Suprapubic skin (tissue), 4 donors: ENCODE measurements at regions not wholly inside any gene's neighbourhood (a gene's known extent, or its start where the extent isn't known, plus 50 kb on each side); places are given as distances from the start of the nearest gene placed in this dataset.
A peak's percentile ranks its signal among the peaks of the same experiment; 100 is the strongest.

Experiments used
- DNase-seq, 2 donors: peaks; one replicate each; pipeline ENCODE4 v3.0.0-alpha.2; 2019; ENCODE audit warnings: low spot score in 2 of 2
- H3K27ac ChIP-seq: fragments of 200-600 bp; sonication (generic); one replicate; pipeline ENCODE4 v1.5.1; 2019
- H3K27me3 ChIP-seq: fragments of 200-600 bp; sonication (generic); one replicate; pipeline ENCODE4 v1.5.1; 2019
- H3K36me3 ChIP-seq: fragments of 200-600 bp; sonication (generic); one replicate; pipeline ENCODE4 v1.5.1; 2019
- H3K4me1 ChIP-seq: fragments of 200-600 bp; sonication (generic); one replicate; pipeline ENCODE4 v1.5.1; 2019
- H3K4me3 ChIP-seq: fragments of 200-600 bp; sonication (generic); one replicate; pipeline ENCODE4 v1.5.1; 2019; ENCODE audit warnings: mild to moderate bottlenecking
- H3K9me3 ChIP-seq: fragments of 200-600 bp; sonication (generic); one replicate; pipeline ENCODE4 v1.5.1; 2019
- EP300 ChIP-seq: sonication (generic); formaldehyde crosslinking; IDR thresholded peaks from one replicate; pipeline ENCODE4 v1.6.1; 2017; ENCODE audit warnings: antibody characterized with exemption
- POLR2A ChIP-seq, 2 donors: fragments of 450-650 bp; IDR thresholded peaks; one replicate each; pipeline ENCODE4 v1.6.1; 2017; ENCODE audit warnings: antibody characterized with exemption in 2 of 2, mild to moderate bottlenecking in 2 of 2, moderate library complexity in 2 of 2
- POLR2AphosphoS5 ChIP-seq, 3 donors: sonication (generic); formaldehyde crosslinking; IDR thresholded peaks; one replicate each; pipeline ENCODE4 v1.6.1; 2017; ENCODE audit warnings: antibody characterized with exemption in 3 of 3
- WGBS: methylation state at CpG from one replicate; pipeline ENCODE4 v1.1.5; 2018; 5-methylcytosine and 5-hydroxymethylcytosine counted together
- TF ChIP-seq, protein P1 (sequence below), 2 donors: fragments of 200-600 bp in 1 of 2; fragments of 450-650 bp in 1 of 2; sonication (generic) in 1 of 2; IDR thresholded peaks; one replicate each; pipeline ENCODE4 v1.5.1; 2016 to 2019; ENCODE audit warnings: antibody characterized with exemption in 2 of 2, mild to moderate bottlenecking in 1 of 2, moderate library complexity in 1 of 2

DNA sequence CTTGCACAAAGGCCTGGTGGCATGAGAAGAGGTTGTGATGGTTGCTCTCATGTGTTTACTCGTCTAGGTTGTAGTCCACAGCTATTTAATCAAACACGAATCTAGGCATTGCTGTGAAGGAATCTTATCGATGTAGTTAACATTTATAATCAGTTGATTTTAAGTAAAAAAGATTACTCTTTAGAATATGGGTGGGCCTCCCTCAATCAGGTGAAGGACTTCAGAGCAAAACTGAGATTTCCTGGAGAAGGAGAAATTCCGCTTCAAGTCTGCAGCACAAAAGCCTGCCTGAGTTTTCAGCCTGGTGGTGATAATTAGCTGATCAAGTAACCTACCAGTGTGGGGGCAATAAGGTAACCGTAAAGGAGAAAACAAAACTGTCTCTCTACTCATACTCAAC lies 523.6 kb downstream of the GRIN2A start:
- peaks cover 15% of the 10 kb centered on the region for H3K27me3 ChIP-seq
- TF ChIP-seq EP300: no peak
- TF ChIP-seq, protein P1, sequence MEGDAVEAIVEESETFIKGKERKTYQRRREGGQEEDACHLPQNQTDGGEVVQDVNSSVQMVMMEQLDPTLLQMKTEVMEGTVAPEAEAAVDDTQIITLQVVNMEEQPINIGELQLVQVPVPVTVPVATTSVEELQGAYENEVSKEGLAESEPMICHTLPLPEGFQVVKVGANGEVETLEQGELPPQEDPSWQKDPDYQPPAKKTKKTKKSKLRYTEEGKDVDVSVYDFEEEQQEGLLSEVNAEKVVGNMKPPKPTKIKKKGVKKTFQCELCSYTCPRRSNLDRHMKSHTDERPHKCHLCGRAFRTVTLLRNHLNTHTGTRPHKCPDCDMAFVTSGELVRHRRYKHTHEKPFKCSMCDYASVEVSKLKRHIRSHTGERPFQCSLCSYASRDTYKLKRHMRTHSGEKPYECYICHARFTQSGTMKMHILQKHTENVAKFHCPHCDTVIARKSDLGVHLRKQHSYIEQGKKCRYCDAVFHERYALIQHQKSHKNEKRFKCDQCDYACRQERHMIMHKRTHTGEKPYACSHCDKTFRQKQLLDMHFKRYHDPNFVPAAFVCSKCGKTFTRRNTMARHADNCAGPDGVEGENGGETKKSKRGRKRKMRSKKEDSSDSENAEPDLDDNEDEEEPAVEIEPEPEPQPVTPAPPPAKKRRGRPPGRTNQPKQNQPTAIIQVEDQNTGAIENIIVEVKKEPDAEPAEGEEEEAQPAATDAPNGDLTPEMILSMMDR (IDR thresholded peaks at IDR 0.05): no peak
- TF ChIP-seq POLR2A (IDR thresholded peaks at IDR 0.05): no peak
- no peak for TF ChIP-seq POLR2AphosphoS5 (IDR thresholded peaks at IDR 0.05)
- WGBS: 82% methylated on average over 5 of the region's 5 CpGs
- H3K4me1 ChIP-seq: no peaks in the 10 kb centered on the region
- no peaks in the 10 kb centered on the region for H3K9me3 ChIP-seq
- H3K36me3 ChIP-seq: no peaks in the 10 kb centered on the region
- DNase-seq: no peak
- no peak overlapping the region for H3K27ac ChIP-seq
- H3K4me3 ChIP-seq: no peak overlapping the region

DNA sequence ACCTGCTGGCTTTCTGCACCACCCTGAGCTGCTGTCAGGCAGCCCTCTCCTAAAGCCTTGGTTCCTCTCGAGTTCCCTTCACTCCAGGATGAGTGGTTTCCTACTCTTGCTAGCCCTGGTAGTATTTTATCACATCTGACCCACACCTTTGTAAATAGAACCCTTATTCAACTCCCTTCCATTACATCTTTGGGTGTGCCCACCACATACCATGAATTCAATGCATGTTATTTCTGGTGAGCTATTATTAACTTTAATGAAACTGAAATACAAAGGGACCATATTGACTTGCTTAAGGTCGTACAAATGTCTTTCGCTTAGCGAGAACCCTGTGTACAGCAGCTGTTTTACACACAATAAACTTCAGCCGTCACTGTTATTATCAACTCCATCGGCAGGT lies 521.3 kb downstream of the GRIN2A start:
- no peak for DNase-seq
- Histone ChIP-seq H3K4me3 (no peak overlapping the region), H3K27me3 (peaks cover 12% of the 10 kb centered on the region), H3K9me3 (no peaks in the 10 kb centered on the region), H3K4me1 (no peaks in the 10 kb centered on the region), H3K27ac (no peak overlapping the region), H3K36me3 (no peaks in the 10 kb centered on the region)
- 65% methylated on average over 6 of the region's 6 CpGs for WGBS
- TF ChIP-seq EP300 (no peak), POLR2A (IDR thresholded peaks at IDR 0.05) (no peak), POLR2AphosphoS5 (IDR thresholded peaks at IDR 0.05) (no peak)
- TF ChIP-seq, protein P1 (IDR thresholded peaks at IDR 0.05): no peak

DNA sequence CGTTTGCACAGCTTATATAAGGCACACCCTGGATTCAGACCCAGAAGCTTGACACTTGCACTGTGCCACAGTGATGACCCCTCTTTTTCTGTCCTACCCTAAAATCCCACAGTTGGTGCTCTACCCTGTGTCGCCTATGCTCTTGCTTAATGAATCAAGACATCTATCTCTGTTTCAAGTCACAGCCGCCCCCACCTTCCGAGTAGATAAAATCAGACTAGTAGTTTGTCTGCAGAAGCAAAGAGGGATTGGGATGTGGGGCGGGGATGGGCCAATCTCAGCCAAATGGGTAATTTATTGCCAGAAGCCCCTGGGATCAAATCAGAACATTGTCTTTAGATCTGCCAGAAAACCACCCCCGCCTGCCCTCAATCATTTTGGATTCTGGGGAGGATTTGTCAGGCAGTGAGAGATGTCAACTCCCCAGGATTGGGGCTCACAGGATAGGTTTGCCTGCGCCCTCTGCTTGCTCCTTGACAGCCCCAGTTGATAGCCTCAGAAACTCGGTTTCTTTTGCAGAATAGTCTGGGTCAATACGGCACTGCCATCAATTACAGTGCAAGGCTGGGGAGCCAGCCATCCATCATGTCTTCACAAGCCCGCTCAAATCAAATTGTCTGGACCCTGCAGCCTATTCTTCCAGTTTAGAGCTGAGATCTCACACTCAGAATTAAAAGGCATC lies 520.8 kb downstream of the GRIN2A start:
- Histone ChIP-seq H3K4me1 (no peaks in the 10 kb centered on the region), H3K36me3 (no peaks in the 10 kb centered on the region), H3K27me3 (peaks cover 12% of the 10 kb centered on the region), H3K27ac (no peak overlapping the region), H3K9me3 (no peaks in the 10 kb centered on the region), H3K4me3 (no peak overlapping the region)
- TF ChIP-seq, protein P1 (IDR thresholded peaks at IDR 0.05): no peak
- TF ChIP-seq EP300: no peak
- no peak for TF ChIP-seq POLR2A (IDR thresholded peaks at IDR 0.05)
- no peak for TF ChIP-seq POLR2AphosphoS5 (IDR thresholded peaks at IDR 0.05)
- 25% methylated on average over 10 of the region's 10 CpGs for WGBS
- no peak for DNase-seq

DNA sequence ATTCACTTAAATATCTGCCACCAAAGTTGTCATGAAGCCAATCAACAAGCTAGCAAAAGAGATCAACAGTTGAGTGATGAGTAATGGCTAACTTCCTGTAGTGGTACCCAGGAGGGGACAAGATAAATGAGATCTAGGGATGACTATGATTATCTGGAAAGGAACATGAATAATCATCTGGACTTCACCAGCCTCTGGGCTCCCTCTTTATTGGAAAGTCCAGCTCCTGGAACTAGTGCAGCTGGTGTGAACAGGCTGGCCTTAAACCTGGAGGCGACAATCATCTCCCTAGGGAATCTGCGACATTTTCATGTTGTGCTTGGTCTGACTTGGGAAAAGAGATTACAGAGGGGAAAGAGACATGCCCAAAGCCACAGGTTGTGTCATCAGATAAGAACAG lies 518.6 kb downstream of the GRIN2A start:
- WGBS: 87% methylated on average over 2 of the region's 2 CpGs
- Histone ChIP-seq H3K4me1 (no peaks in the 10 kb centered on the region), H3K9me3 (no peaks in the 10 kb centered on the region), H3K27me3 (peaks cover 3% of the 10 kb centered on the region), H3K27ac (no peak overlapping the region), H3K36me3 (no peaks in the 10 kb centered on the region), H3K4me3 (no peak overlapping the region)
- TF ChIP-seq EP300 (no peak), POLR2A (IDR thresholded peaks at IDR 0.05) (no peak), POLR2AphosphoS5 (IDR thresholded peaks at IDR 0.05) (no peak)
- TF ChIP-seq, protein P1 (IDR thresholded peaks at IDR 0.05): no peak
- no peak for DNase-seq

DNA sequence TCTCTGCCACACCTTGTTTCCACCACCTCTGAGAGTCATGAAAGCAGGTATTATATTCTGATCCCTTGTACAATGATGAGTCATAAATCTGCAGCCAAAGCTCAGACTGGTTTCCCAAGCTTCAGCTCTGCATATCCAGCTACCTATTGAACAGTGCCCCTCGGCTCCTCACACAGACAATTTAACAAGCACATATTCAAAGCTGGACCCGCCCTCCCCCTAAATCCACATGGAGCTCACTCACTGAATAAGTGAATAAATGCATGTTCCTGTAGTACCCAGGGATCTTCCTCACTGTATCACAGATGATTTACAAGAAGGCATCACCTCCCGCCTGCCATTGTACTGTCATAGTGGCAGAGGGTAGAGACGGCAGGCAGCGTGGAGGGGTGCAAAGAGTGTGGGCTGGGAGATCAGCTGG lies 516.4 kb downstream of the GRIN2A start:
- Histone ChIP-seq H3K9me3 (no peaks in the 10 kb centered on the region), H3K4me1 (no peaks in the 10 kb centered on the region), H3K27me3 (peaks cover under 1% of the 10 kb centered on the region), H3K36me3 (no peaks in the 10 kb centered on the region), H3K4me3 (no peak overlapping the region), H3K27ac (peak overlapping the region; percentile 1)
- 61% methylated on average over 5 of the region's 5 CpGs for WGBS
- DNase-seq: no peak
- TF ChIP-seq EP300 (no peak), POLR2A (IDR thresholded peaks at IDR 0.05) (no peak)
